ENCODE measurements at regions not wholly inside any gene's neighbourhood (a gene's known extent, or its start where the extent isn't known, plus 50 kb on each side); places are given as distances from the start of the nearest gene placed in this dataset.
"Not testable (repeated sequence)": the region's sequence is repeated elsewhere in the genome, so short reads cannot be mapped to it uniquely, and the experiment has no call there.

DNA sequence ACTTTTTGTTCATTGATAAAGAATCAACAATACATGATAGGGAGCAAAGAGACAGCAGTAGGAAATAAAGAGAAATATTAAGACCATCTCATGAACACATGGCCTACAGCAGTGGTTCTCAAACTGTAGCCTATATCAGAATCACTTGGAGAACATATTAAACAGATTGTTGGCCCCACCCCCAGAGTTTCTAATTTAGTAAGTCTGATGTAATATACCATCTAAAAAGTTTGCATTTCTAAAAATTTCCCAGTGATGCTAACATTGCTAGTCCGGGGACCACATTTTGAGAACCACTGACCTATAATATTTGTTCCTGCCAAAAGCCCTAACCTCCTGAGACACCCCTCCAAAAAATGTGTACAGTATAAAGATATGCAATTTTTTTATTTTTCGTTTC, 306.2 kb upstream of the NREP start:
- Mint-ChIP-seq H3K4me3 (no peak overlapping the region), H3K36me3 (ENCODE audit: low read depth) (no peaks in the 10 kb centered on the region)

DNA sequence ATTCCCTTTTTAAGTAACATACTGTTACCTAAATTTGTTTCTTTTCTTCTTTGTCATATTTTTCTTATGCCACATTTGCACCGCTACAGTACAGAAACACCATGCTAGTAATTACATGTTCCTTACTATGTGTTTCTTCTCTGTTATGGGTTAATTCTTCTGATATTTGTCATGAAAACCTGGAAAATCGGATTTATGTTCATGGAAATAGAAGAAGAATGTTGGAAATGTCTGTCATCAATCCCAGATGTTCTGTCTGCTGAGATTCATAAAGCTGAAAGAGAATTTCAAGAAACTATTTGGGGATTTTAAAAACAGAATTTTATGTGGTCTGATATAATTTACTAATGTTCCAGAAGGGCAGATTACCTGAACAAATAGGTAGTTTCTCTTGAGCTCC, 305.2 kb upstream of the NREP start:
- no peaks in the 10 kb centered on the region for H3K4me1 Mint-ChIP-seq (ENCODE audit: low read depth)
- no peaks in the 10 kb centered on the region for H3K36me3 Mint-ChIP-seq (ENCODE audit: low read depth)
- H3K9me3 Mint-ChIP-seq: no peaks in the 10 kb centered on the region
- H3K27ac Mint-ChIP-seq: no peak overlapping the region
- no peaks in the 10 kb centered on the region for H3K27me3 Mint-ChIP-seq
- H3K4me3 Mint-ChIP-seq: no peak overlapping the region

More for the DNA sequence above, 306.2 kb upstream of the NREP start:
- no peaks in the 10 kb centered on the region for H3K4me1 Mint-ChIP-seq (ENCODE audit: low read depth)
- no peaks in the 10 kb centered on the region for H3K9me3 Mint-ChIP-seq
- H3K27me3 Mint-ChIP-seq: no peaks in the 10 kb centered on the region
- H3K27ac Mint-ChIP-seq: no peak overlapping the region

DNA sequence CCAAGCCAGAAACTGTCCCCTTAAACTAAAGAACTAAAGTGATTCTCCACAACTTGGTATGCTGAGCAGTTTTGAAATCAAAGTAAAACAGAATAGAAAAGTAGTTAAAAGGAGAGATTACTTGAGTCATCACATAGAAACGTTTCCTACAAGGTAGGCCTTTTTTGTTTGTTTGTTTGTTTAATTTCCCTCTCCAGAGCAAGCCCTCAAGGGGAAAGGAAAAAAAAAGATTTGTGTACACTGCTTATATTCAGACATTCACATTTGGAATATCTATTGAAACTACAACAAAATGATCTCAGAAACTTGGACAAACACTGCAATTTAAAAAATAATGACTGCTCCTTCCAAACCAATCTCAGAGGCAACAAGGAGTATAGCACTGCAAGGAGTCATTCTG, 304.7 kb upstream of the NREP start:
- Mint-ChIP-seq H3K9me3 (no peaks in the 10 kb centered on the region), H3K27me3 (no peaks in the 10 kb centered on the region), H3K4me3 (no peak overlapping the region), H3K27ac (no peak overlapping the region), H3K4me1 (ENCODE audit: low read depth) (no peaks in the 10 kb centered on the region), H3K36me3 (ENCODE audit: low read depth) (no peaks in the 10 kb centered on the region)

DNA sequence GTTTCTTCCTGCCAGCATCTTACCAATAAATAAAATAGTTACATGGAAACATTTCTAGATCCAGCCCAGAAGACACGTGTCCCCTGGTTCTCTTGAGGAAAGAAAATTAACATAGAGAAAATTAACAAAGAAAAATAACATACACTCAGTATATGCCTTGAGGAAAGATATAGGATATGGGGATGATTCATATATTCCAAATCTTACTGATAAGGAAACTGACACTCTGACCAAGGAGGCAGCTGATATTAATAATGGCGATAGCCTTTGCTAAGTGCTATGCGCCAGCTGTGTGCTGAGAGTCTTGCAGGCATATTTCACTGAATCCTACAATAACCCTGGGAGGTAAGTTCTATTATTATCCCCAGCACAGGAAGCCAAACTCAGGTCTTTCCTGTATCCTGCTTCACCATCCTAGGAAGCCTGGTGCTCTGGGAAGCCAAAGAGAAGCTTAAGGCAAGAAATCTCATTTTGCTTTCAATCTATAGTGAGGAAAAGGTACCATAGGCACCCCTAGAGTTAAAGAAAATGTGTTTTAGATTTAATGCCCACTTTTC, 302.7 kb upstream of the NREP start:
- Mint-ChIP-seq H3K4me3 (no peak overlapping the region), H3K9me3 (peaks cover 8% of the 10 kb centered on the region), H3K4me1 (ENCODE audit: low read depth) (no peaks in the 10 kb centered on the region), H3K27ac (no peak overlapping the region), H3K27me3 (no peaks in the 10 kb centered on the region), H3K36me3 (ENCODE audit: low read depth) (no peaks in the 10 kb centered on the region)

DNA sequence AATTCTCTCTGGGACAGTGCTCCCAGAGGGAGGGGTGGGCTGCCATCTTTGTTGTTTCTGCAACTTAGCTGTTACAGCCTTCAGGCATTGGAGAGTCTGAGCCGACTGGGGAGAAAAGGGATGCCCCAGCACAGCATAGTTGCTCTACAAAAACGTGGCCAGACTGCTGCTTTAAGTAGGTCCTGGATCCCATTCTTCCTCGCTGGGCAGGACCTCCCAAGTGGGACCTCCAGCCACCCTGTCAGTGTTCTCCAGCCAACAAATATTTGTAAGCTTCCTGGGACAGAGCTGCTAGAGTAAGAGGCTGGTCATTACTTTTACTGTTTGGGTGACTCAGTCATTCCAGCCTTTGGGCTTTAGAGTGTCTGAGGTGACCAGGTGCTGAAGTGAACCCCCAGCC, 292.7 kb upstream of the NREP start:
- Mint-ChIP-seq H3K27me3 (peaks cover 4% of the 10 kb centered on the region), H3K4me1 (ENCODE audit: low read depth) (no peaks in the 10 kb centered on the region), H3K4me3 (no peak overlapping the region), H3K9me3 (peaks cover 4% of the 10 kb centered on the region), H3K36me3 (ENCODE audit: low read depth) (no peaks in the 10 kb centered on the region), H3K27ac (no peak overlapping the region)

DNA sequence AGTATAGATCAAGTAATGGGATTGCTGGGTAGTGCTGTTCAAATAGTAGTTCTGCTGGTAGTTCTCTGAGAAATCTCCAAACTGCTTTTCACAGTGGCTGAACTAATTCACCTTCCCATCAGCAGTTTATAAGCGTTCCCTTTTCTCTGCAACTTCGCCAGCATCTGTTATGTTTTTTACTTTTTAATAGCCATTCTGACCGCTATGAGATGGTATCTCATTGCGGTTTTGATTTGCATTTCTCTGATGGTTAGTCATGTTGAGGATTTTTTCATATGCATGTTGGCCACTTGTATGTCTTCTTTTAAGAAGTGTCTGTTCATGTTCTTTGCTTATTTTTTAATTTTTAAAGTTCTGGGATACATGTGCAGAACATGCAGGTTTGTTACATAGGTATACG, 279.2 kb upstream of the NREP start:
- Mint-ChIP-seq H3K27me3 (no peaks in the 10 kb centered on the region), H3K4me3 (no peak overlapping the region), H3K4me1 (ENCODE audit: low read depth) (no peaks in the 10 kb centered on the region), H3K27ac (no peak overlapping the region), H3K9me3 (no peaks in the 10 kb centered on the region), H3K36me3 (ENCODE audit: low read depth) (no peaks in the 10 kb centered on the region)

DNA sequence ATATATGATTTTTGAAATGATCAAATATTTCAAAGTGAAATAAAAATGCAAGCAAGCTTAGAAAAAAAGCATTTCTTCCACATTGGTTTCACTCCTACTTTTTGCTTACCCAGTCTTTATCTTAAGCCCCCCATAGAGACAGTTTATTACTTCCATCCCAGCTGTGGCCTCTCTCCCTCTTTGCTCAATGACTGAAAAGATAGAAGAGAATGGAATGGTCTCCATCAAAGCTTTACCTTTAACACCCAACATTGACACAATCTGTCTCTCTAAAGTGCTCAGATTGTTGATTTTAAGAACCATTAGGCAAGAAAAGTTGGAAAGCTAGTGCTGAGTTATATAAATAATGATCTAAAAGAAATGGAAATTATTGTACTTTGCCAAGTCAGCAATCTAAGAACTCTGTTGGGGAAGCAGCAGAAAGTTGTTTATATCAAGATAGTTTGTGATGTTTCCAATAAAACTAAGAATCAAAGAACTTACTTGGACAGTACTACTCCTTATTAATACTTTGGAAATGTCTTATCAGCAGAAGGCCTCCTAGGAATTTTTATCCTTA, 277.5 kb upstream of the NREP start:
- no peaks in the 10 kb centered on the region for H3K27me3 Mint-ChIP-seq
- H3K4me3 Mint-ChIP-seq: no peak overlapping the region
- no peaks in the 10 kb centered on the region for H3K36me3 Mint-ChIP-seq (ENCODE audit: low read depth)
- H3K4me1 Mint-ChIP-seq (ENCODE audit: low read depth): no peaks in the 10 kb centered on the region
- no peak overlapping the region for H3K27ac Mint-ChIP-seq
- H3K9me3 Mint-ChIP-seq: no peaks in the 10 kb centered on the region

DNA sequence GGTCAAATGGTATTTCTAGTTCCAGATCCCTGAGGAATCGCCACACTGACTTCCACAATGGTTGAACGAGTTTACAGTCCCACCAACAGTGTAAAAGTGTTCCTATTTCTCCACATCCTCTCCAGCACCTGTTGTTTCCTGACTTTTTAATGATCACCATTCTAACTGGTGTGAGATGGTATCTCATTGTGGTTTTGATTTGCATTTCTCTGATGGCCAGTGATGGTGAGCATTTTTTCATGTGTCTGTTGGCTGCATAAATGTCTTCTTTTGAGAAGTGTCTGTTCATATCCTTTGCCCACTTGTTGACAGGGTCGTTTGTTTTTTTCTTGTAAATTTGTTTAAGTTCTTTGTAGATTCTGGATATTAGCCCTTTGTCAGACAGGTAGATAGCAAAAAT, 269.9 kb upstream of the NREP start:
- H3K4me3 Mint-ChIP-seq; H3K36me3 Mint-ChIP-seq (ENCODE audit: low read depth); H3K9me3 Mint-ChIP-seq; H3K27me3 Mint-ChIP-seq; H3K27ac Mint-ChIP-seq; H3K4me1 Mint-ChIP-seq (ENCODE audit: low read depth): not testable (repeated sequence)

DNA sequence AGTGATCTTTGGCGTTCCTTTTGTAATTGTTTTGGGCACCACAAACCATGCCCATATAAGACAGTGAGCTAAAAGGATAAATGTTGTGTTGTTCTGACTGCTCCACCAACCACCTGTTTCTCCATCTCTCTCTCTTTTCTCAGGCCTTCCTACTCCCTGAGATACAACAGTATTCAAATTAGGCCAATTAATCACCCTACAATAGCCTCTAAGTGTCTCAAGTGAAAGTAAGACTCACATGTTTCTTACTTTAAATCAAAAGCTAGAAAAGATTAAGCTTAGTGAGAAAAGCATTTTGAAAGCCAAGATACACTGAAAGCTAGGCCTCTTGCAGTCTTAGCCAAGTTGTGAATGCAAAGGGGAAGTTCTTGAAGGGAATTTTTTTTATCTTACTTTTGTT, 268.8 kb upstream of the NREP start:
- no peaks in the 10 kb centered on the region for H3K4me1 Mint-ChIP-seq (ENCODE audit: low read depth)
- H3K9me3 Mint-ChIP-seq: no peaks in the 10 kb centered on the region
- no peaks in the 10 kb centered on the region for H3K27me3 Mint-ChIP-seq
- no peak overlapping the region for H3K27ac Mint-ChIP-seq
- no peaks in the 10 kb centered on the region for H3K36me3 Mint-ChIP-seq (ENCODE audit: low read depth)
- H3K4me3 Mint-ChIP-seq: no peak overlapping the region

DNA sequence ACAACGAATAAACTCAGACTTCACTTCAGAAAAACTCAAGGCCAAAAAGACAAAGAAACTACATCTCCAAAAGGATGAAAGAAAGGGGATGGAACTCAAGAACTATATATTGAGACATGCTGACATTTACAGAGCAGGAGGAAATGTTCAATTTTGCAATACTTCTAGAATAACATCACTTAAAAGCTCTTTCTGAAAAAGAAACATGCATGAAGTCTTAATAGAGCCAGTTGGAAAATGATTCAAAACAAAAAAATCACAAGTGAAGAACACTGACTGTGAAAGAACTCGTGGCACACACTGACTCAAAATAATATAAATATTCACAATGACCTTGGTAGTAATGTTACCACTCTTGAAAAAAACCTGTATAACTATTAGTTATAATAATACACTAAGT, 267.8 kb upstream of the NREP start:
- Mint-ChIP-seq H3K9me3 (no peaks in the 10 kb centered on the region), H3K36me3 (ENCODE audit: low read depth) (no peaks in the 10 kb centered on the region)

DNA sequence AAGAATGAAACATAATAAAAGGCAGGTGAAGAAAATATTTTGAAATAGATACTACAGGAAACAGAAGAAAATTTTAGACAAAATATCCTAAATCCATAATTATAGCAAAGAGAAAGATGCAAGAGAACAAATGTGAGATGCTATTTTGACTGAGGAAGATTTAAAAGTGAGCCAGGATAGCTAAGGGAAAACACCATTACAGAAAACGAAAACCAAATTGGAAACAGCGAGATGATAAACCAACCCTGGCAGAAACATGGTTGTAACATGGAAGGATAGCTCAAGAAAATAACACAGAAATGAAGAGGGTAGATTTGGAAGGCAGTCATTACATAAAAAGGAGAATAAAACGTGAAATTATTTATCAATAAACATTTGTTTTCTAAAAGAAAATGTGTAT, 267.2 kb upstream of the NREP start:
- Mint-ChIP-seq H3K9me3 (no peaks in the 10 kb centered on the region), H3K4me3 (no peak overlapping the region), H3K4me1 (ENCODE audit: low read depth) (no peaks in the 10 kb centered on the region), H3K27me3 (no peaks in the 10 kb centered on the region), H3K36me3 (ENCODE audit: low read depth) (no peaks in the 10 kb centered on the region), H3K27ac (no peak overlapping the region)

More for the DNA sequence above, 267.8 kb upstream of the NREP start:
- no peaks in the 10 kb centered on the region for H3K4me1 Mint-ChIP-seq (ENCODE audit: low read depth)
- H3K27me3 Mint-ChIP-seq: no peaks in the 10 kb centered on the region
- H3K27ac Mint-ChIP-seq: no peak overlapping the region
- no peak overlapping the region for H3K4me3 Mint-ChIP-seq

DNA sequence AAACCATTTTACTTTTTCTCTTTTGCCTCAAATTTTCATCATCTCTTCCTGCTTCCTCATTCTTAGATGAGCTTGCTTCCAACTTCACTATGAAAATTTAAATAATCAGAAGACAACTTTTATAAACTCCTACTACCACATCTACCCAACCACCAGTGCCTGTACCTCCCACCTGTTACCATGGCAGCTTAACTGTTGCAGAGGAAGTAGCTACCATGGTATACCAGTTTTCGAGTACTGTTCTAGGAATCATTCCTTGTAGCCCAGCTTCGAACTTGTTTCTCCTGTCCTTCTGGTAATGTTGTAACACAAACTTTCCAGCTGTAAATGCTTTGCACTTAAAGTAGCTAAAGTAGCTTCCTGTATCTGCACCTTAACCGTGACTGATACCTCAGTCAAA, 266.8 kb upstream of the NREP start:
- H3K27me3 Mint-ChIP-seq: no peaks in the 10 kb centered on the region
- no peaks in the 10 kb centered on the region for H3K4me1 Mint-ChIP-seq (ENCODE audit: low read depth)
- H3K4me3 Mint-ChIP-seq: no peak overlapping the region
- no peak overlapping the region for H3K27ac Mint-ChIP-seq
- no peaks in the 10 kb centered on the region for H3K9me3 Mint-ChIP-seq
- H3K36me3 Mint-ChIP-seq (ENCODE audit: low read depth): no peaks in the 10 kb centered on the region

DNA sequence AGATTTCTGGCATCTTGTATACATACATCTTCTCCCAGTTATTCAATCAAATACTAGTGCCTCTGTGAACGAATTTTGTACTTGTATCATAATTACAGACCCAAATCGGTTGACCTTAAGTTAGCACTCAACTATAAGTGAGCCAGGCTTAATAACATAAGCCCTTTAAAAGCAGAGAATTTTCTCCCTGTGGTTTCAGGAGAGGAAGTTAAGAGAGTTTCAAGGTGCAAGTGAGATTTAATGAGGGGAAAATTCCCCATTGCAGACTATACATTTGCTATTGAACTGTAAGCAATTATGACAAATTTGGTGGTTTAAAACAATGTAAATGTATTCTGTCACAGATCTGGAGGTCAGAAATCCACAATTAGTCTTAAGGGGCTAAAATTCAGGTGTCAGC, 261.9 kb upstream of the NREP start:
- H3K36me3 Mint-ChIP-seq (ENCODE audit: low read depth): no peaks in the 10 kb centered on the region
- H3K4me1 Mint-ChIP-seq (ENCODE audit: low read depth): no peaks in the 10 kb centered on the region
- no peaks in the 10 kb centered on the region for H3K9me3 Mint-ChIP-seq
- no peak overlapping the region for H3K27ac Mint-ChIP-seq
- no peak overlapping the region for H3K4me3 Mint-ChIP-seq
- H3K27me3 Mint-ChIP-seq: peaks cover 3% of the 10 kb centered on the region

DNA sequence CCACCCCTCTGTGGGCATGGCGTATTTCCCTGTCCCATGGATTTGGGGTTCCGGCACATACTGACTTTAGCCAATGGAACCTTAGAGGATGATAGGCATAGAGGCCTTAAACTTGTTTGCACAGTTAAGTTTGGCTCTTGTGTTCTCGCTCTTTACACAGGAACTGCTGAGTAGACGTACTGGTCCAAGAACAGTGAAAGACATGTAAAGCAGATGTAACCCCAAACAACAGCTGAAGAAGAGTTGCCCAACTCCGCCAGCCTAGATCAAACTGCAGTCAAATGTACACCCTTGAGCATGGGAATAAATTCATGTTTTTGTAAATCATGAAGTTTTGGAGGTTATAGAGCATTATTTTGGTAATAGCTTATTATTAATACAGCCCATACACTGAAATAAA, 260.0 kb upstream of the NREP start:
- Mint-ChIP-seq H3K4me3 (no peak overlapping the region), H3K36me3 (ENCODE audit: low read depth) (no peaks in the 10 kb centered on the region)

DNA sequence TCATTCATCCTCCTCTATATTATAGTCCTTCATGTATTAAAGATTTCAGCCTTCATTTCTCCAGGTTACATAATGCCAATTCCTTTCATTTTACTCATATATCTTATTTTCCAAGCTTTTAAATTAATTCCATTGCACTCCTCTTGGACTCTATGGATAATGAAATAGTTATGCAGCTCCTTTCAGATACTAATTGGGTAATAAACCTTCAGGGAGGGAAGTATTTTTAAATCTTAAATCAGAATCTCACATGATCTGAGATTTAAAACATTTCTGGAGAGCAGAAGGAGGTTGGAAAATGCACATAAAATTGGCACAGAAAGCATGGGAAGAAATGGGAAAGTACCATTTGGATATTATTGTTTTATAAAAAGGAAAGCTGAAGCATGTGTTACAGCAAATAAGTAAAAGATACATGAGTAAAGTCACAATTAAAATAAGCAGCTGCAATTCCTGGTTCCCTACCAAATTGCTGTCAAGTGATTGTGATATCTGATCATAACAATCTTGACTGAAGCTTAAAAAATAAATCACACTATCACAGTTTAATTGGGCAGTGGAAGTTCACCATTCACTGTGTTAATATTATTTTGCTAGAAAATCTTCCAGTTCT, 257.9 kb upstream of the NREP start:
- Mint-ChIP-seq H3K9me3 (no peaks in the 10 kb centered on the region), H3K27me3 (peaks cover 8% of the 10 kb centered on the region), H3K4me3 (no peak overlapping the region), H3K4me1 (ENCODE audit: low read depth) (no peaks in the 10 kb centered on the region), H3K27ac (no peak overlapping the region), H3K36me3 (ENCODE audit: low read depth) (no peaks in the 10 kb centered on the region)

More for the DNA sequence above, 260.0 kb upstream of the NREP start:
- Mint-ChIP-seq H3K9me3 (no peaks in the 10 kb centered on the region), H3K27ac (no peak overlapping the region), H3K27me3 (peaks cover 3% of the 10 kb centered on the region), H3K4me1 (ENCODE audit: low read depth) (no peaks in the 10 kb centered on the region)

DNA sequence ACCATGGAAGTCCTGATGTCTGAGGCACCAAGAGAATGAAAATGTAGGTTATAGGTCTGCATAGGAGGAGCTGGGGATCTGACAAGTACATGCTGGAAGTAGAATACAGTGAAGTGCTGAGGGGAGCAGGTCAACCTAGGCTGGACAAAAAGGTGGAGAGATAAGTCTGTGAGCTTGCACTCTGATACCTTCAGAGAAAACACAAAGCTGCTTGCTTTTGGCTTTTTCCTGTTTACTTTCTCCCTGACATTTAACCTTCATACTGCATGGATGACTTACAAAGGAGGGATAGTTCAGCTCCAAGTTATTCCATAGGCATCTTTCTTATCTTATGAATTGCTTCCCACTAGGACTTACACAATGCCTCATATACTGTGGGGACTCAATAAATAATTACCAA, 256.7 kb upstream of the NREP start:
- H3K27me3 Mint-ChIP-seq: peaks cover 8% of the 10 kb centered on the region
- no peak overlapping the region for H3K4me3 Mint-ChIP-seq
- no peak overlapping the region for H3K27ac Mint-ChIP-seq
- H3K4me1 Mint-ChIP-seq (ENCODE audit: low read depth): no peaks in the 10 kb centered on the region
- H3K36me3 Mint-ChIP-seq (ENCODE audit: low read depth): no peaks in the 10 kb centered on the region
- no peaks in the 10 kb centered on the region for H3K9me3 Mint-ChIP-seq
